NCI-H146 treated with DMSO at 0.1 percent for 48 hours (cell line): ENCODE measurements at regions not wholly inside any gene's neighbourhood (a gene's known extent, or its start where the extent isn't known, plus 50 kb on each side); places are given as distances from the start of the nearest gene placed in this dataset.
"Not testable (repeated sequence)": the region's sequence is repeated elsewhere in the genome, so short reads cannot be mapped to it uniquely, and the experiment has no call there.

ENCODE experiments used
- DNase-seq: peaks from one replicate; lab custom pipeline; 2025; ENCODE audit not compliant: unreplicated experiment; lab: John Stamatoyannopoulos, UW

- peak; percentile 46 for DNase-seq
These were observed 161.0 kb upstream of the NLRP1 start for GRCh38 chr17:5745111-5745813.

- DNase-seq, result no peak
These were observed 163.0 kb upstream of the NLRP1 start for GRCh38 chr17:5747276-5747675.

GRCh38 chr17:5747964-5748363 is 163.7 kb upstream of the NLRP1 start:
- DNase-seq, result no peak

- no peak for DNase-seq
These were observed 169.1 kb upstream of the NLRP1 start for GRCh38 chr17:5753421-5753820.

GRCh38 chr17:5757314-5757907 is 173.1 kb upstream of the NLRP1 start:
- no peak for DNase-seq

GRCh38 chr17:5758651-5759050 is 174.3 kb upstream of the NLRP1 start:
- DNase-seq, result no peak

- DNase-seq, result no peak
These were observed 175.2 kb upstream of the NLRP1 start for GRCh38 chr17:5759501-5759925.

- DNase-seq, result no peak
These were observed 177.9 kb upstream of the NLRP1 start for GRCh38 chr17:5762191-5762590.

- DNase-seq, result no peak
These were observed 179.4 kb upstream of the NLRP1 start for GRCh38 chr17:5763595-5764306.

GRCh38 chr17:5769593-5770354 is 185.5 kb upstream of the NLRP1 start:
- peak; percentile 98 for DNase-seq

GRCh38 chr17:5770441-5771270 is 186.3 kb upstream of the NLRP1 start:
- DNase-seq, result peak; percentile 66

- DNase-seq, result not testable (repeated sequence)
These were observed 186.9 kb upstream of the NLRP1 start for GRCh38 chr17:5771271-5771577.

- not testable (repeated sequence) for DNase-seq
These were observed 187.7 kb upstream of the NLRP1 start for GRCh38 chr17:5772017-5772416.

- no peak for DNase-seq
These were observed 188.4 kb upstream of the NLRP1 start for GRCh38 chr17:5772720-5773119.

- no peak for DNase-seq
These were observed 189.6 kb upstream of the NLRP1 start for GRCh38 chr17:5773816-5774360.

GRCh38 chr17:5775098-5775497 is 190.8 kb upstream of the NLRP1 start:
- no peak for DNase-seq

GRCh38 chr17:5780476-5780875 is 196.2 kb upstream of the NLRP1 start:
- DNase-seq, result no peak

- DNase-seq, result no peak
These were observed 197.1 kb upstream of the NLRP1 start for GRCh38 chr17:5781236-5781927.

GRCh38 chr17:5783269-5783668 is 199.0 kb upstream of the NLRP1 start:
- no peak for DNase-seq

- DNase-seq, result no peak
These were observed 199.5 kb upstream of the NLRP1 start for GRCh38 chr17:5783851-5784250.
